ENCODE measurements at regions not wholly inside any gene's neighbourhood (a gene's known extent, or its start where the extent isn't known, plus 50 kb on each side); places are given as distances from the start of the nearest gene placed in this dataset.

GRCh38 chr20:29296256-29297230 lies 1960.9 kb upstream of the DEFB115 start:
- ChIA-PET CTCF (no interaction called here), POLR2A (no interaction called here)
- no peak for TF ChIP-seq CTCF (IDR thresholded peaks at IDR 0.05; ENCODE audit: control extremely low read depth, extremely low read depth, low read depth, missing control alignments)
- peak; percentile 16 for DNase-seq (ENCODE audit: extremely low spot score)

GRCh38 chr20:29297411-29298270 lies 1959.8 kb upstream of the DEFB115 start:
- no peak for TF ChIP-seq CTCF (IDR thresholded peaks at IDR 0.05; ENCODE audit: control extremely low read depth, extremely low read depth, low read depth, missing control alignments)
- DNase-seq (ENCODE audit: extremely low spot score) = peak; percentile 9
- ChIA-PET CTCF (no interaction called here), POLR2A (no interaction called here)

- ChIA-PET CTCF (no interaction called here), POLR2A (no interaction called here)
- DNase-seq (ENCODE audit: extremely low spot score) = no peak
- TF ChIP-seq CTCF (IDR thresholded peaks at IDR 0.05; ENCODE audit: control extremely low read depth, extremely low read depth, low read depth, missing control alignments) = no peak
These were observed 1959.2 kb upstream of the DEFB115 start for GRCh38 chr20:29298271-29298590.

- ChIA-PET POLR2A (no interaction called here), CTCF (no interaction called here)
- DNase-seq (ENCODE audit: extremely low spot score) = no peak
- no peak for TF ChIP-seq CTCF (IDR thresholded peaks at IDR 0.05; ENCODE audit: control extremely low read depth, extremely low read depth, low read depth, missing control alignments)
These were observed 1958.5 kb upstream of the DEFB115 start for GRCh38 chr20:29298759-29299613.

- POLR2A ChIA-PET = no interaction called here
- DNase-seq (ENCODE audit: extremely low spot score) = peak; percentile 21
- TF ChIP-seq CTCF (IDR thresholded peaks at IDR 0.05; ENCODE audit: control extremely low read depth, extremely low read depth, low read depth, missing control alignments) = no peak
- CTCF ChIA-PET = no interaction called here
These were observed 1957.5 kb upstream of the DEFB115 start for GRCh38 chr20:29299811-29300578.
